Neural cell (in vitro differentiated cells): ENCODE measurements at regions not wholly inside any gene's neighbourhood (a gene's known extent, or its start where the extent isn't known, plus 50 kb on each side); places are given as distances from the start of the nearest gene placed in this dataset.

ENCODE experiments used
- H2AFZ ChIP-seq: fragments of 200-600, 300-800 bp; sonication (generic), shearing (Covaris generic); 2 replicates; pipeline ENCODE4 v1.6.0; 2014; ENCODE audit warnings: low read depth, mild to moderate bottlenecking, antibody characterized with exemption, low read length, moderate library complexity
- H3F3A ChIP-seq: fragments of 200-600 bp; shearing (Covaris generic); 2 replicates; pipeline ENCODE4 v1.6.1; 2016; ENCODE audit warnings: mild to moderate bottlenecking, moderate library complexity, mixed read lengths, antibody characterized with exemption, low read length; ENCODE audit not compliant: insufficient read depth, poor library complexity, severe bottlenecking
- H3K27ac ChIP-seq: fragments of 200-600, 300-800 bp; sonication (generic), shearing (Covaris generic); 2 replicates; pipeline ENCODE4 v1.5.1; 2014; ENCODE audit warnings: mild to moderate bottlenecking, low read length, moderate library complexity
- H3K27me3 ChIP-seq: fragments of 300-800, 200-600 bp; sonication (generic), shearing (Covaris generic); 2 replicates; pipeline ENCODE4 v1.6.0; 2014; ENCODE audit warnings: mild to moderate bottlenecking, low read depth, low read length, moderate library complexity; ENCODE audit not compliant: insufficient read depth
- H3K36me3 ChIP-seq: fragments of 300-800, 200-600 bp; sonication (generic), shearing (Covaris generic); 2 replicates; pipeline ENCODE4 v1.5.1; 2014; ENCODE audit warnings: mild to moderate bottlenecking, antibody characterized with exemption, low read length, moderate library complexity; ENCODE audit not compliant: insufficient read depth
- H3K4me2 ChIP-seq: fragments of 300-800, 200-600 bp; sonication (generic), shearing (Covaris generic); 2 replicates; pipeline ENCODE4 v1.6.0; 2014; ENCODE audit warnings: mild to moderate bottlenecking, low read length
- H3K4me3 ChIP-seq: fragments of 300-800, 200-600 bp; sonication (generic), shearing (Covaris generic); 2 replicates; pipeline ENCODE4 v1.5.1; 2014; ENCODE audit warnings: mild to moderate bottlenecking, low read length, moderate library complexity
- H3K79me2 ChIP-seq: fragments of 200-600 bp; shearing (Covaris generic); replicated peaks from 2 replicates; pipeline ENCODE4 v1.6.0; 2014; ENCODE audit warnings: mild to moderate bottlenecking, low read length, moderate library complexity; ENCODE audit not compliant: insufficient read depth
- H3K9ac ChIP-seq: fragments of 300-800, 200-600 bp; sonication (generic), shearing (Covaris generic); 2 replicates; pipeline ENCODE4 v1.6.1; 2016; ENCODE audit warnings: mild to moderate bottlenecking, low read length, mixed read lengths
- H3K9me2 ChIP-seq: fragments of 200-600 bp; shearing (Covaris generic); 2 replicates; pipeline ENCODE4 v1.6.1; 2016; ENCODE audit warnings: mild to moderate bottlenecking, low read length, mixed read lengths; ENCODE audit not compliant: insufficient read depth
- H3K9me3 ChIP-seq: fragments of 200-600, 300-800 bp; sonication (generic), shearing (Covaris generic); 2 replicates; pipeline ENCODE4 v1.6.1; 2016; ENCODE audit warnings: mild to moderate bottlenecking, mixed run types, low read length, moderate library complexity, mixed read lengths
- H4K20me1 ChIP-seq: fragments of 200-600 bp; shearing (Covaris generic); 2 replicates; pipeline ENCODE4 v1.6.1; 2016; ENCODE audit warnings: mild to moderate bottlenecking, mixed run types; ENCODE audit not compliant: insufficient read depth
- CTCF ChIP-seq: fragments of 450-650 bp; IDR thresholded peaks from 2 replicates; pipeline ENCODE4 v1.5.1; 2014; ENCODE audit warnings: antibody characterized with exemption, mild to moderate bottlenecking, moderate library complexity; ENCODE audit not compliant: poor library complexity, severe bottlenecking
- EP300 ChIP-seq: fragments of 450-650 bp; conservative IDR thresholded peaks from 2 replicates; pipeline ENCODE4 v1.6.1; 2014; ENCODE audit warnings: antibody characterized with exemption, mild to moderate bottlenecking, moderate library complexity; ENCODE audit not compliant: poor library complexity, severe bottlenecking
- EZH2 ChIP-seq: fragments of 200-600, 300-800 bp; shearing (Covaris generic), sonication (generic); IDR thresholded peaks from 2 replicates; pipeline ENCODE4 v1.6.1; 2014; ENCODE audit warnings: antibody characterized with exemption, low read length, borderline replicate concordance, mild to moderate bottlenecking; ENCODE audit not compliant: insufficient read depth, poor library complexity, severe bottlenecking
- MXI1 ChIP-seq: fragments of 450-650 bp; conservative IDR thresholded peaks from 2 replicates; pipeline ENCODE4 v1.6.1; 2014; ENCODE audit warnings: antibody characterized with exemption, mild to moderate bottlenecking; ENCODE audit not compliant: poor library complexity, severe bottlenecking
- POLR2AphosphoS5 ChIP-seq: IDR thresholded peaks from 2 replicates; pipeline ENCODE4 v1.6.1; 2012
- RAD21 ChIP-seq: fragments of 450-650 bp; conservative IDR thresholded peaks from 2 replicates; pipeline ENCODE4 v1.6.1; 2014; ENCODE audit warnings: antibody characterized with exemption, mild to moderate bottlenecking, moderate library complexity
- SMC3 ChIP-seq: fragments of 450-650 bp; conservative IDR thresholded peaks from 2 replicates; pipeline ENCODE4 v1.6.1; 2014; ENCODE audit warnings: antibody characterized with exemption, mild to moderate bottlenecking, moderate library complexity; ENCODE audit not compliant: poor library complexity
- TAF1 ChIP-seq: IDR thresholded peaks from 2 replicates; pipeline ENCODE4 v1.6.1; 2012; ENCODE audit warnings: low read depth
- TF ChIP-seq, protein P1 (sequence below): IDR thresholded peaks from 2 replicates; pipeline ENCODE4 v1.6.1; 2012; ENCODE audit warnings: borderline replicate concordance

DNA sequence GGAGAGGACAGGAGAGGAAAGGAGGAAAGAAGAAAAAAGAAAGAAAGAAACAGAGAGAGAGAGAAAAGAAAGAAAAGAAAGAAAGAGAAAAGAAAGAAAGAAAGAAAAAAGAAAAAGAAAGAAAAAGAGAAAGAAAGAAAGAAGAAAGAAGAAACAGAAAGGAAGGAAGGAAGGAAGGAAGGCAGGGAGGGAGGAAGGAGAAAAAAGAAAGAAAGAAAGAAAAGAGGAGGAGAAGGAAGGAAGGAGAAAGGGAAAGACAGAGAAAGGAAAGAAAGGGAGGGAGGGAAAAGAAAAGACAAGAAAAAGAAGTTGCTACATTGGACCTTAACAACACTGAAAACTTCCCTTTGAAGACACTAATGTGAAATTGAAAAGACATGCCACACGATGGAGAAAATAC is 56.6 kb upstream of the CCL2 start:
- Histone ChIP-seq H2AFZ (no peak overlapping the region), H3K4me3 (no peak overlapping the region), H3K27me3 (peaks cover 4% of the 10 kb centered on the region), H3K27ac (no peak overlapping the region), H3K9me3 (no peaks in the 10 kb centered on the region), H3K36me3 (no peaks in the 10 kb centered on the region), H3K4me2 (no peak overlapping the region), H3K9ac (no peak overlapping the region), H3K9me2 (no peaks in the 10 kb centered on the region), H3K79me2 (no peaks in the 10 kb centered on the region), H3F3A (no peaks in the 10 kb centered on the region), H4K20me1 (no peaks in the 10 kb centered on the region)
- TF ChIP-seq TAF1 (no peak), EZH2 (no peak), CTCF (no peak), RAD21 (no peak), EP300 (no peak), SMC3 (no peak), POLR2AphosphoS5 (no peak), MXI1 (no peak)
- TF ChIP-seq, protein P1, sequence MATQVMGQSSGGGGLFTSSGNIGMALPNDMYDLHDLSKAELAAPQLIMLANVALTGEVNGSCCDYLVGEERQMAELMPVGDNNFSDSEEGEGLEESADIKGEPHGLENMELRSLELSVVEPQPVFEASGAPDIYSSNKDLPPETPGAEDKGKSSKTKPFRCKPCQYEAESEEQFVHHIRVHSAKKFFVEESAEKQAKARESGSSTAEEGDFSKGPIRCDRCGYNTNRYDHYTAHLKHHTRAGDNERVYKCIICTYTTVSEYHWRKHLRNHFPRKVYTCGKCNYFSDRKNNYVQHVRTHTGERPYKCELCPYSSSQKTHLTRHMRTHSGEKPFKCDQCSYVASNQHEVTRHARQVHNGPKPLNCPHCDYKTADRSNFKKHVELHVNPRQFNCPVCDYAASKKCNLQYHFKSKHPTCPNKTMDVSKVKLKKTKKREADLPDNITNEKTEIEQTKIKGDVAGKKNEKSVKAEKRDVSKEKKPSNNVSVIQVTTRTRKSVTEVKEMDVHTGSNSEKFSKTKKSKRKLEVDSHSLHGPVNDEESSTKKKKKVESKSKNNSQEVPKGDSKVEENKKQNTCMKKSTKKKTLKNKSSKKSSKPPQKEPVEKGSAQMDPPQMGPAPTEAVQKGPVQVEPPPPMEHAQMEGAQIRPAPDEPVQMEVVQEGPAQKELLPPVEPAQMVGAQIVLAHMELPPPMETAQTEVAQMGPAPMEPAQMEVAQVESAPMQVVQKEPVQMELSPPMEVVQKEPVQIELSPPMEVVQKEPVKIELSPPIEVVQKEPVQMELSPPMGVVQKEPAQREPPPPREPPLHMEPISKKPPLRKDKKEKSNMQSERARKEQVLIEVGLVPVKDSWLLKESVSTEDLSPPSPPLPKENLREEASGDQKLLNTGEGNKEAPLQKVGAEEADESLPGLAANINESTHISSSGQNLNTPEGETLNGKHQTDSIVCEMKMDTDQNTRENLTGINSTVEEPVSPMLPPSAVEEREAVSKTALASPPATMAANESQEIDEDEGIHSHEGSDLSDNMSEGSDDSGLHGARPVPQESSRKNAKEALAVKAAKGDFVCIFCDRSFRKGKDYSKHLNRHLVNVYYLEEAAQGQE: no peak

DNA sequence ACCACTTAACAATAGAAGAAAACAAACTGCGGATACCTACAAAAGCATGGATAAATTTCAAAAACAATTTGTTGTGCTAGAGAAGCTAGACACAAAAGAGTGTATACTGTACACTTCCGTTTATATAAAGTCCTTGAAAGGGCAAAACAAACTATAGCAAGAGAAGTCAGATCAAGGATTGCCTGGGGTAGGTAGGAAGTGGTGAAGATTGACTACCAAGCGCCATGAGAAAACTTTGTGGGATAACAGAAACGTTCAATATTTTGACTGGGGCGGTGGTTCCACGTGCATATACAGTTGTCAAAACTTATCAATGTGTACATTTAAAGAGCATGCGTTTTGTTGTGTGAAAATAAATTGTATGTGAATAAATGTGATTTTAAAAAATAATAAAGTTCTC is 55.6 kb upstream of the CCL2 start:
- Histone ChIP-seq H3K4me3 (no peak overlapping the region), H3K9me2 (no peaks in the 10 kb centered on the region), H3K27me3 (peaks cover 4% of the 10 kb centered on the region), H3K9ac (no peak overlapping the region), H4K20me1 (no peaks in the 10 kb centered on the region), H3K79me2 (no peaks in the 10 kb centered on the region), H2AFZ (no peak overlapping the region), H3K27ac (no peak overlapping the region), H3F3A (no peaks in the 10 kb centered on the region), H3K36me3 (no peaks in the 10 kb centered on the region), H3K4me2 (no peak overlapping the region), H3K9me3 (no peaks in the 10 kb centered on the region)
- TF ChIP-seq TAF1 (no peak), MXI1 (no peak), SMC3 (no peak)
- TF ChIP-seq, protein P1: no peak
